Endothelial cell (in vitro differentiated cells): ENCODE measurements at regions not wholly inside any gene's neighbourhood (a gene's known extent, or its start where the extent isn't known, plus 50 kb on each side); places are given as distances from the start of the nearest gene placed in this dataset.

ENCODE experiments used
- DNase-seq: peaks from one replicate; pipeline ENCODE4 v3.0.0; 2021; ENCODE audit warnings: low spot score
- H3K27ac Mint-ChIP-seq: one replicate; pipeline ENCODE4 v1.8.0; 2021; ENCODE audit warnings: mixed read lengths, inconsistent platforms; ENCODE audit not compliant: unreplicated experiment
- H3K27me3 Mint-ChIP-seq: one replicate; pipeline ENCODE4 v1.8.0; 2021; ENCODE audit warnings: mild to moderate bottlenecking, moderate library complexity, mixed read lengths, inconsistent platforms; ENCODE audit not compliant: unreplicated experiment
- H3K36me3 Mint-ChIP-seq: one replicate; pipeline ENCODE4 v1.8.0; 2021; ENCODE audit warnings: mild to moderate bottlenecking, low read depth, mixed read lengths, inconsistent platforms; ENCODE audit not compliant: unreplicated experiment
- H3K4me1 Mint-ChIP-seq: one replicate; pipeline ENCODE4 v1.8.0; 2021; ENCODE audit warnings: mild to moderate bottlenecking, mixed read lengths, inconsistent platforms; ENCODE audit not compliant: unreplicated experiment
- H3K4me3 Mint-ChIP-seq: one replicate; pipeline ENCODE4 v1.8.0; 2021; ENCODE audit warnings: mild to moderate bottlenecking, mixed read lengths, inconsistent platforms; ENCODE audit not compliant: unreplicated experiment
- H3K9me3 Mint-ChIP-seq: one replicate; pipeline ENCODE4 v1.8.0; 2021; ENCODE audit warnings: mixed read lengths, inconsistent platforms; ENCODE audit not compliant: unreplicated experiment
- CTCF ChIP-seq: fragments of 200-600 bp; sonication (generic); IDR thresholded peaks from one replicate; pipeline ENCODE4 v1.5.0; 2021; ENCODE audit warnings: antibody characterized with exemption; ENCODE audit not compliant: unreplicated experiment

GRCh38 chr2:4895371-4895770 lies 796.8 kb upstream of the SOX11 start:
- H3K27ac Mint-ChIP-seq: peak overlapping the region; percentile 5
- no peaks in the 10 kb centered on the region for H3K27me3 Mint-ChIP-seq
- peaks cover 8% of the 10 kb centered on the region for H3K4me1 Mint-ChIP-seq
- no peaks in the 10 kb centered on the region for H3K36me3 Mint-ChIP-seq
- no peak for DNase-seq
- TF ChIP-seq CTCF: no peak
- H3K9me3 Mint-ChIP-seq: no peaks in the 10 kb centered on the region
- no peak overlapping the region for H3K4me3 Mint-ChIP-seq

- Mint-ChIP-seq H3K36me3 (no peaks in the 10 kb centered on the region), H3K4me3 (no peak overlapping the region), H3K4me1 (peaks cover 8% of the 10 kb centered on the region), H3K27me3 (peaks cover 2% of the 10 kb centered on the region), H3K27ac (no peak overlapping the region), H3K9me3 (no peaks in the 10 kb centered on the region)
- TF ChIP-seq CTCF: no peak
- DNase-seq: no peak
Observed at GRCh38 chr2:4898706-4899105, 793.5 kb upstream of the SOX11 start.

- Mint-ChIP-seq H3K4me1 (peaks cover 4% of the 10 kb centered on the region), H3K27ac (no peak overlapping the region), H3K27me3 (peaks cover 2% of the 10 kb centered on the region), H3K36me3 (no peaks in the 10 kb centered on the region), H3K4me3 (no peak overlapping the region), H3K9me3 (no peaks in the 10 kb centered on the region)
- no peak for TF ChIP-seq CTCF
- DNase-seq: no peak
Observed at GRCh38 chr2:4900242-4900641, 791.9 kb upstream of the SOX11 start.

GRCh38 chr2:4900861-4901770 lies 791.1 kb upstream of the SOX11 start:
- H3K4me3 Mint-ChIP-seq: no peak overlapping the region

More at GRCh38 chr2:4900861-4901770, 791.1 kb upstream of the SOX11 start:
- Mint-ChIP-seq H3K4me1 (no peaks in the 10 kb centered on the region), H3K36me3 (no peaks in the 10 kb centered on the region), H3K9me3 (no peaks in the 10 kb centered on the region), H3K27ac (no peak overlapping the region), H3K27me3 (peaks cover 2% of the 10 kb centered on the region)
- DNase-seq: no peak
- TF ChIP-seq CTCF: no peak
